Muscle of back (tissue), 3 donors: ENCODE measurements at regions not wholly inside any gene's neighbourhood (a gene's known extent, or its start where the extent isn't known, plus 50 kb on each side); places are given as distances from the start of the nearest gene placed in this dataset.

Source experiments
- DNase-seq, 3 donors: peaks; one replicate each; pipeline versions ENCODE4 v3.0.0 to v3.0.0-alpha.2; 2013

- DNase-seq = no peak
Observed at GRCh38 chr22:49290711-49291110, 537.0 kb downstream of the BRD1 start.

- no peak for DNase-seq
Observed at GRCh38 chr22:49289822-49290679, 537.6 kb downstream of the BRD1 start.

GRCh38 chr22:49286181-49286760, 541.4 kb downstream of the BRD1 start:
- DNase-seq = no peak

GRCh38 chr22:49284931-49285330, 542.7 kb downstream of the BRD1 start:
- DNase-seq = no peak

GRCh38 chr22:49284056-49284784, 543.5 kb downstream of the BRD1 start:
- DNase-seq = no peak

- DNase-seq = no peak
Observed at GRCh38 chr22:49282596-49282995, 545.1 kb downstream of the BRD1 start.

GRCh38 chr22:49281467-49282340, 546.0 kb downstream of the BRD1 start:
- no peak for DNase-seq

- DNase-seq = no peak
Observed at GRCh38 chr22:49278340-49278739, 549.3 kb downstream of the BRD1 start.

- no peak for DNase-seq
Observed at GRCh38 chr22:49276567-49276966, 551.1 kb downstream of the BRD1 start.

GRCh38 chr22:49274754-49275380, 552.8 kb downstream of the BRD1 start:
- no peak for DNase-seq

GRCh38 chr22:49272546-49273125, 555.0 kb downstream of the BRD1 start:
- DNase-seq = no peak

- no peak for DNase-seq
Observed at GRCh38 chr22:49271831-49272230, 555.8 kb downstream of the BRD1 start.

- no peak for DNase-seq
Observed at GRCh38 chr22:49271369-49271727, 556.3 kb downstream of the BRD1 start.

- no peak for DNase-seq
Observed at GRCh38 chr22:49270595-49271368, 556.9 kb downstream of the BRD1 start.

GRCh38 chr22:49269928-49270327, 557.7 kb downstream of the BRD1 start:
- DNase-seq = no peak

GRCh38 chr22:49269371-49269770, 558.3 kb downstream of the BRD1 start:
- DNase-seq = no peak

- no peak for DNase-seq
Observed at GRCh38 chr22:49268924-49269323, 558.7 kb downstream of the BRD1 start.

GRCh38 chr22:49267996-49268395, 559.7 kb downstream of the BRD1 start:
- DNase-seq = no peak

- DNase-seq = no peak
Observed at GRCh38 chr22:49266561-49267519, 560.8 kb downstream of the BRD1 start.
